ENCODE measurements at regions not wholly inside any gene's neighbourhood (a gene's known extent, or its start where the extent isn't known, plus 50 kb on each side); places are given as distances from the start of the nearest gene placed in this dataset.

DNA sequence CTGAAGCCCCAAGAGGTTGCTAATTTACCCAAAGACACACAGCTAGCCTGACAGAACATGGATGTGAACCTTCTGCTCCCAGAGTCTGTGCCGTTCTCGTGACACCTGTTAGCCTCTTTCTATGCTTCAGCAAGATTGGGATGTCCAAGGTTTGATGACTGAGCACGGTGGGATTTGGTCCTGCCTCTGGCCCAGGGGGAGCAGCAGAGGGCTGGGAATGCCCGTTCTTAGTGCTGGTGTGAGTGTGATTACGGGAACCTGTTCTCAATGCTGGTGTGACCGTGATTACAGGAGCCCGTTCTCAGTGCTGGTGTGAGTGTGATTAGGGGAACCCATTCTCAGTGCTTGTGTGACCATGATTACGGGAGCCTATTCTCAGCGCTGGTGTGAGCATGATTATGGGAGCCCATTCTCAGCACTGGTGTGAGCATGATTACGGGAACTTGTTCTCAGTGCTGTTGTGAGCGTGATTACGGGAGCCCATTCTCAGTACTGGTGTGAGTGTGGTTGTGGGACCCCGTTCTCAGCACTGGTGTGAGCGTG, 67.3 kb upstream of the SNTG2 start:
- Histone ChIP-seq H3K9me3 (no peaks in the 10 kb centered on the region), H3K4me3 (no peak overlapping the region), H3K27me3 (no peaks in the 10 kb centered on the region), H3K36me3 (no peaks in the 10 kb centered on the region), H3K27ac (no peak overlapping the region), H3K4me1 (ENCODE audit: insufficient read depth) (no peaks in the 10 kb centered on the region)
- intact Hi-C loops (cut with DNase I): no loop called here
- WGBS, 3 donors: 61 to 74% (median 64%) methylated on average over 14 of the region's 14 CpGs
- TF ChIP-seq CTCF (IDR thresholded peaks at IDR 0.05) (no peak), POLR2A (IDR thresholded peaks at IDR 0.05) (no peak), EP300 (IDR thresholded peaks at IDR 0.05) (no peak)
- DNase-seq: no peak

DNA sequence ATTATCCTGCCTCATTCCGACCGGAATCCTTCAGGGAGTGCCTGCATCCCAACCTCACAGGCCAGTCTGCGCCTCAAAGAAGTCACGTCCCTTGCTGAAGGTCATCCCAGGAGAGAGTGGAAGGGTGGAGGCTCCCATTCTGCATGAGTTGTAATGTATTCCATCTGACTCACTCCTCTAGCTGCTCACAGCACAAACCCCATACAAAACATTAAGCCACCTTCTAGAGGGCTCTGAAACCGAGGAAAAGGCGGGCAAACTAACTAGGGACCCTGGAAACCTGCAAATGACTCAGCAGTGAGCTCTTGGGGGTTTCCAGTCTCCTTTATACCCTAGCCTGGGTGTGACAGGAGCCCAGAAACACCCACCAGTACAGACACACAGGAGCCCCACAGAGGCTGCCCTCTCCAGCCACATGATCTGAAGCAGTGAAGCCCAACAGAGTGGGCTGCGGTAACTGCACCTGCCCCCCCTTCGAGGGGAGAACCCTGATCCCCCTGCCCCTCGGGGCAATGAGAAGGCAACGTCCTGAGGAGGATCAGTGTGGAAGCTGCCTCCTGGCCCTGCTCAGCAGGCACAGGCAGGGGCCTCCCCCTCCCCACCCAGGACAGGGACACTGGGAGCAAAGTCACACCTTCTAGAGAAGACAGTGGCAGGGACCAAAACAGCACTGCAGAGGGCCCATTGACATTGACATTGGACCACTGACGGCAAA, 69.3 kb upstream of the SNTG2 start:
- intact Hi-C loops (cut with DNase I): no loop called here
- no peaks in the 10 kb centered on the region for H3K27me3 ChIP-seq
- 73 to 78% (median 76%) methylated on average over 11 of the region's 11 CpGs for WGBS, 3 donors
- H3K36me3 ChIP-seq: no peaks in the 10 kb centered on the region
- H3K27ac ChIP-seq: no peak overlapping the region
- H3K4me1 ChIP-seq (ENCODE audit: insufficient read depth): no peaks in the 10 kb centered on the region
- no peak for TF ChIP-seq CTCF (IDR thresholded peaks at IDR 0.05)
- TF ChIP-seq EP300 (IDR thresholded peaks at IDR 0.05): no peak
- no peak for TF ChIP-seq POLR2A (IDR thresholded peaks at IDR 0.05)
- H3K4me3 ChIP-seq: no peak overlapping the region
- H3K9me3 ChIP-seq: no peaks in the 10 kb centered on the region
- no peak for DNase-seq

GRCh38 chr2:880201-880970, 70.3 kb upstream of the SNTG2 start:
- 81 to 87% (median 81%) methylated on average over 29 of the region's 29 CpGs for WGBS, 3 donors
- Histone ChIP-seq H3K36me3 (no peaks in the 10 kb centered on the region), H3K27ac (no peak overlapping the region), H3K27me3 (no peaks in the 10 kb centered on the region), H3K4me3 (no peak overlapping the region), H3K9me3 (no peaks in the 10 kb centered on the region), H3K4me1 (ENCODE audit: insufficient read depth) (no peaks in the 10 kb centered on the region)
- intact Hi-C loops (cut with DNase I): no loop called here
- no peak for TF ChIP-seq POLR2A (IDR thresholded peaks at IDR 0.05)
- TF ChIP-seq EP300 (IDR thresholded peaks at IDR 0.05): no peak
- TF ChIP-seq CTCF (IDR thresholded peaks at IDR 0.05): no peak
- DNase-seq: no peak

DNA sequence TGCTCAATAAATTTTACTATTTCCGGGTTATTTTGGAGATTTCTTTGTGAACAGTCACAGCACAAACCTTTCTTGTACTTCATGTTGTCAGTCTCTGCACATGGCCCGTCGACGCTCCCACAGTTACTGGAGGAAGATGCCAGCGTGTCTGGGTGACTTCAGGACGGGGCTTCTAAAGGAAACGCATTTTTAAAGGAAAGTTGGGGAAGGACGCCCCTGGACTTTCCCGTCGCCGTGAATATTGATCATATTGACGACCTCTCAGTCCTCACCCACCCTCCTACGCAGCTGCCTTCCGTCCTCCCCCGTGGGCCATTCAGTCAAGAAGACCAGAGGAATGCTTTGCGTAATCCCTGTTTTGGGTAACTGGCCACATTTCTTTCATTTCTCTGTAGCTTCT, 71.1 kb upstream of the SNTG2 start:
- intact Hi-C loops (cut with DNase I): no loop called here
- TF ChIP-seq CTCF (IDR thresholded peaks at IDR 0.05) (no peak), POLR2A (IDR thresholded peaks at IDR 0.05) (no peak), EP300 (IDR thresholded peaks at IDR 0.05) (no peak)

More for the DNA sequence above, 71.1 kb upstream of the SNTG2 start:
- no peak overlapping the region for H3K27ac ChIP-seq
- no peaks in the 10 kb centered on the region for H3K4me1 ChIP-seq (ENCODE audit: insufficient read depth)
- 91 to 94% (median 93%) methylated on average over 16 of the region's 16 CpGs for WGBS, 3 donors
- no peaks in the 10 kb centered on the region for H3K9me3 ChIP-seq
- no peaks in the 10 kb centered on the region for H3K27me3 ChIP-seq
- no peak overlapping the region for H3K4me3 ChIP-seq
- no peaks in the 10 kb centered on the region for H3K36me3 ChIP-seq
- no peak for DNase-seq

Data from ovary (tissue), 7 donors.